Osteoblast (primary cell): ENCODE measurements at regions not wholly inside any gene's neighbourhood (a gene's known extent, or its start where the extent isn't known, plus 50 kb on each side); places are given as distances from the start of the nearest gene placed in this dataset.

Source experiments
- DNase-seq: peaks from one replicate; pipeline ENCODE4 v3.0.0; 2011; ENCODE audit warnings: low spot score, mixed read lengths; ENCODE audit not compliant: insufficient read length; ENCODE audit errors: missing footprints
- H2AFZ ChIP-seq: 2 replicates; pipeline ENCODE4 v1.6.0; 2011; ENCODE audit warnings: mild to moderate bottlenecking, low read length
- H3K27ac ChIP-seq: 2 replicates; pipeline ENCODE4 v1.5.1; 2011; ENCODE audit warnings: mild to moderate bottlenecking, low read depth, low read length, moderate library complexity
- H3K27me3 ChIP-seq: 2 replicates; pipeline ENCODE4 v1.6.0; 2012; ENCODE audit warnings: mild to moderate bottlenecking, control low read depth, inconsistent platforms, low read length, moderate library complexity; ENCODE audit not compliant: insufficient read depth
- H3K36me3 ChIP-seq: 2 replicates; pipeline ENCODE4 v1.5.1; 2011; ENCODE audit warnings: mild to moderate bottlenecking, low read length, control low read depth, moderate library complexity; ENCODE audit not compliant: insufficient read depth
- H3K4me1 ChIP-seq: 2 replicates; pipeline ENCODE4 v1.5.1; 2011; ENCODE audit warnings: mild to moderate bottlenecking, low read length, control low read depth, moderate library complexity; ENCODE audit not compliant: insufficient read depth
- H3K4me2 ChIP-seq: 2 replicates; pipeline ENCODE4 v1.6.0; 2011; ENCODE audit warnings: mild to moderate bottlenecking, low read length; ENCODE audit not compliant: insufficient read depth
- H3K4me3 ChIP-seq: fragments of 200-600 bp; sonication (generic); 3 replicates; pipeline ENCODE4 v1.5.1; 2012; ENCODE audit warnings: mild to moderate bottlenecking, low read length, inconsistent platforms; ENCODE audit not compliant: insufficient read depth
- H3K79me2 ChIP-seq: 2 replicates; pipeline ENCODE4 v1.6.0; 2012; ENCODE audit warnings: mild to moderate bottlenecking, low read length, control low read depth, inconsistent platforms; ENCODE audit not compliant: insufficient read depth
- H3K9me3 ChIP-seq: 2 replicates; pipeline ENCODE4 v1.5.1; 2011; ENCODE audit warnings: low read depth, low read length, control low read depth
- H4K20me1 ChIP-seq: 2 replicates; pipeline ENCODE4 v1.6.0; 2012; ENCODE audit warnings: mild to moderate bottlenecking, low read length, control low read depth; ENCODE audit not compliant: insufficient read depth
- TF ChIP-seq, protein P1 (sequence below): IDR thresholded peaks from 2 replicates; pipeline ENCODE4 v1.5.1; 2011; ENCODE audit warnings: mild to moderate bottlenecking, low read depth, low read length, moderate library complexity; ENCODE audit errors: extremely low read depth

DNA sequence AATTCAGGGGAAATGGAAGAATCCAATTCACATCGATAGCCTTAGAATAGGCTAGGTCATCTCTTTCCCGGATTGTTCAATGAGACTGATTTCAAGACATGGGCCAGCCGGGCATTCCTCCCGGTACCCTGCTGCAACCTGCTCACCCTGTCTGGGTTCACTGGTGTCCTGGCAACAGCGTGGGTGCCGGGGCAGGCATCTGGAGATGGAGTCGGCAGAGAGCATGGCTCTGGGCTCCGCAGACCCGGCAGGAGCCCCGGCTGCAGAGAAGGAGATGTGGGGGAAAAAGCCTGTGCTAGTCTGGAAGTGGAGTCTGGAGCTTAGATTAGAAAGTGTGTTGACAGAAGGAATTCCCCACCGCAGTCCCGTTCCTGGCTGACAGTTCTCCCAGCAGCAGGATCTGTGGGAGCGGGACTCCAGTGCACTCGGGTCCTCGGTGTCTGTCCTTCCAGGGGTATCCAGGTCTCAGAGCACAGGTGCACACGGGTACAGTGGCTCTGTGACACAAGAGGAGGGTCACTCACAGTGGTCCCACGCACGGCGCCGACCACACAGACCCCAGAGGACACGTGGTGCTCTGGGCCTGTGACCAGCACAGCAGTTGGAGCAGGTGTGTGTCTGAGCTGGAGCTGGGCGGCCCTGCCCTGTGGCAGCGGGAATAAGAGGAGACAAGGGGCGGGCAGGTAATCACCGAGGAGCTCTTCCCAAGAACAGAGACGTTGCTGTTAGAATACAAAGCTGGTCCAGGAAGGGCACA lies 65.7 kb upstream of the PITRM1 start:
- Histone ChIP-seq H3K4me2 (no peak overlapping the region), H2AFZ (no peak overlapping the region), H4K20me1 (no peaks in the 10 kb centered on the region), H3K4me3 (no peak overlapping the region), H3K27ac (no peak overlapping the region), H3K27me3 (peaks cover 3% of the 10 kb centered on the region), H3K36me3 (no peaks in the 10 kb centered on the region), H3K4me1 (no peaks in the 10 kb centered on the region), H3K79me2 (no peaks in the 10 kb centered on the region), H3K9me3 (no peaks in the 10 kb centered on the region)
- DNase-seq: peak; percentile 41
- TF ChIP-seq, protein P1, sequence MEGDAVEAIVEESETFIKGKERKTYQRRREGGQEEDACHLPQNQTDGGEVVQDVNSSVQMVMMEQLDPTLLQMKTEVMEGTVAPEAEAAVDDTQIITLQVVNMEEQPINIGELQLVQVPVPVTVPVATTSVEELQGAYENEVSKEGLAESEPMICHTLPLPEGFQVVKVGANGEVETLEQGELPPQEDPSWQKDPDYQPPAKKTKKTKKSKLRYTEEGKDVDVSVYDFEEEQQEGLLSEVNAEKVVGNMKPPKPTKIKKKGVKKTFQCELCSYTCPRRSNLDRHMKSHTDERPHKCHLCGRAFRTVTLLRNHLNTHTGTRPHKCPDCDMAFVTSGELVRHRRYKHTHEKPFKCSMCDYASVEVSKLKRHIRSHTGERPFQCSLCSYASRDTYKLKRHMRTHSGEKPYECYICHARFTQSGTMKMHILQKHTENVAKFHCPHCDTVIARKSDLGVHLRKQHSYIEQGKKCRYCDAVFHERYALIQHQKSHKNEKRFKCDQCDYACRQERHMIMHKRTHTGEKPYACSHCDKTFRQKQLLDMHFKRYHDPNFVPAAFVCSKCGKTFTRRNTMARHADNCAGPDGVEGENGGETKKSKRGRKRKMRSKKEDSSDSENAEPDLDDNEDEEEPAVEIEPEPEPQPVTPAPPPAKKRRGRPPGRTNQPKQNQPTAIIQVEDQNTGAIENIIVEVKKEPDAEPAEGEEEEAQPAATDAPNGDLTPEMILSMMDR: no peak

DNA sequence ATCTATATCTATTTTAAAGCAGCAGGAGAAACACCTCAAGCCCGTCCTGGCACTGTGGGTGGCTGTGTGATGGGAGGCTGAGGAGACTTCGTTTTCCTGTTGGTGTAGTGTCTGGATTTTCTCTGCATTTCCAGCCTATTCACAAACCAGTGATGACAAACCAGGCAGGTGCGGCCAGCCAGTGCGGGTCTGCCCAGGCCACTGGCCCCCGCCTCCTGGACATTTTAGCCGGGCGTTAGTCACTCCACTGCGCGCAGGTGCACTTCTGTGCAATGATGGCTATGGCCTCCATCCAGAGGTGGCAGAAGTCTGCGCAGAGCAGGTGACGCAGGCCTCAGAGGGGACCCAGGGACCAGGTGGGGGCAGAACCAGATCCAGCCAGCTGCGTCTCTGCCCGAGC lies 64.9 kb upstream of the PITRM1 start:
- peaks cover 3% of the 10 kb centered on the region for H3K27me3 ChIP-seq
- no peak overlapping the region for H3K4me2 ChIP-seq
- H3K36me3 ChIP-seq: no peaks in the 10 kb centered on the region
- no peaks in the 10 kb centered on the region for H3K9me3 ChIP-seq
- no peak overlapping the region for H2AFZ ChIP-seq
- peaks cover 4% of the 10 kb centered on the region for H3K4me1 ChIP-seq
- no peak for DNase-seq
- H3K27ac ChIP-seq: no peak overlapping the region
- no peaks in the 10 kb centered on the region for H3K79me2 ChIP-seq
- no peak overlapping the region for H3K4me3 ChIP-seq
- H4K20me1 ChIP-seq: no peaks in the 10 kb centered on the region
- TF ChIP-seq, protein P1: no peak

DNA sequence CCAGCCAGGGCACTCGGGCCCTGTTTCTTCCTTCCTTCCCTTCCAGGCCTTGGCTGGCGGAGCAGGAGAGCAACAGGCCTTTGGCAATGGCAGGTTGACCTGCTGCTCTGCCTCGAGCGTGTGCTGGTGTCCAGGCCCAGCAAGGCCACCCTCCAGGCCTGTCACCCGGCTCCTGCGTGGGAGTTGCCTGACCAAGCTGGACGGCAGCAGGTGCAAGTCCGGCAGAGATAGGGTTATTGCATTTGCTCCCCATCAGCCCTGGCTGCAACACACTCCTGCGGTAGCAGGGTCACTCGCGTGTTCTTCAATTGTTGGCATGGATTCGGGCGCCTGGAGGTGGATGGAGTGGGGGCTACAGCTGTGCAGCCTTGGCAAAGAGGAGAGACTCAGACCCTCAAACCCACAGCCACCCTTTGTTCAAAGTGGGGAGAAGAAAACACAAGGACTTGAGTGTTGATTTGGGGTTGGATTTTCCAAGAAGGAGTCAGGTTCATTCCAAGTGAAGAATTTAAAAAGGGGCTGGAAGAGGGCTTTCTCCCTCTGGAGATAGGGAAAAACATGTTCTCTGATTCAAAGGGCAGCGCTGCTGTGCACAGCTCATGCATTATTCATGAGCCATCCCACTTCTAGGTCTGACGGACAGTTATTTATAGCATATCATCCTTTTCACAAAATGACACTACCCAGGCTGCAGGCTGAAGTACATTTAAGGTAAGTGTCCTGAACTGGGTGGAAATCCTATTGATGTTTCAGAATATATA lies 64.2 kb upstream of the PITRM1 start:
- Histone ChIP-seq H3K4me2 (no peak overlapping the region), H3K9me3 (no peaks in the 10 kb centered on the region), H4K20me1 (no peaks in the 10 kb centered on the region), H3K36me3 (no peaks in the 10 kb centered on the region), H2AFZ (no peak overlapping the region), H3K27me3 (peaks cover 3% of the 10 kb centered on the region), H3K27ac (no peak overlapping the region), H3K4me3 (no peak overlapping the region), H3K79me2 (no peaks in the 10 kb centered on the region), H3K4me1 (peaks cover 11% of the 10 kb centered on the region)
- TF ChIP-seq, protein P1: no peak
- no peak for DNase-seq

DNA sequence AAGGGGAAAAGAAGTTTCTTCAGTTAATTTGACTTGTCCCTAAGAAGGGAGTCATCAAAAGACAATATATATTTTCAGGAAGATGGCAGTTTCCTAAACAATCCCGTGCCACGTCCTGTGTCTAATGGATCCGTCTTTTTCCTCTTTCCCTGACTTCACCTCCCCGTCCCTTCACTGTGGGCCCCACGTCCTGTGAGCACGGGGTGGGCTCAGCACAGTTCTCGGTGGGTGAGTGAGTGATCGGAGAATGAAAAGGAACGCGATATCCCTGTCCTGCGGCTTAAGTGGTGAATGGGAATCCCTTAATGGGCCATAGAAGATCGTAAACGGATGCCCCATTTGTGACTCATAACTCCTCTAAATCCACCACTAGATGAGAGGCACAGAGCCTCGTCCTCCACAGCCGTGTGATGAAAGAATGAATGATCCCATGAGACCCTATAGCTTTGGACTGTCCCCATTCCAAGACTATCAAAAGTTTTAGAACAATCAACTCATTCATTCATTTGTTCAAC lies 63.5 kb upstream of the PITRM1 start:
- Histone ChIP-seq H3K36me3 (no peaks in the 10 kb centered on the region), H3K4me1 (peaks cover 16% of the 10 kb centered on the region), H3K4me2 (no peak overlapping the region), H3K79me2 (no peaks in the 10 kb centered on the region), H4K20me1 (no peaks in the 10 kb centered on the region), H2AFZ (no peak overlapping the region), H3K27ac (no peak overlapping the region), H3K9me3 (no peaks in the 10 kb centered on the region), H3K27me3 (peaks cover 3% of the 10 kb centered on the region), H3K4me3 (no peak overlapping the region)
- TF ChIP-seq, protein P1: no peak
- DNase-seq: no peak
